MCF 10A (cell line): ENCODE measurements at regions not wholly inside any gene's neighbourhood (a gene's known extent, or its start where the extent isn't known, plus 50 kb on each side); places are given as distances from the start of the nearest gene placed in this dataset.

Experiments used
- BruUV-seq: library from RNA; stranded (reverse); fragments of 400-500 nt; replicated peaks from 2 replicates; lab custom pipeline; 2021; lab: Mats Ljungman, UMichigan
- CTCF ChIA-PET: fragments of 300-600 bp; sonication (Branson Sonifier 250); formaldehyde crosslinking; extraction: SDS; loops from one replicate; lab custom pipeline; 2021; ENCODE audit warnings: antibody characterized with exemption, inconsistent platforms; lab: Yijun Ruan, JAX
- POLR2A ChIA-PET: fragments of 300-600, 350-650 bp; sonication (Branson Sonifier 250); formaldehyde crosslinking; extraction: SDS; loops from one replicate; lab custom pipeline; 2020; ENCODE audit warnings: antibody characterized with exemption, inconsistent platforms; lab: Yijun Ruan, JAX
- DNase-seq: peaks from one replicate; pipeline ENCODE4 v3.0.0-alpha.2; 2018; ENCODE audit not compliant: unreplicated experiment
- H3K27ac Mint-ChIP-seq: one replicate; pipeline ENCODE4 v1.8.0; 2022; ENCODE audit warnings: mild to moderate bottlenecking, low read depth, mixed read lengths; ENCODE audit not compliant: unreplicated experiment
- H3K27me3 Mint-ChIP-seq: one replicate; pipeline ENCODE4 v1.8.0; 2022; ENCODE audit warnings: mixed read lengths; ENCODE audit not compliant: insufficient read depth, unreplicated experiment
- H3K36me3 Mint-ChIP-seq: one replicate; pipeline ENCODE4 v1.8.0; 2022; ENCODE audit warnings: mild to moderate bottlenecking, moderate library complexity, mixed read lengths; ENCODE audit not compliant: insufficient read depth, unreplicated experiment
- H3K4me1 Mint-ChIP-seq: one replicate; pipeline ENCODE4 v1.8.0; 2022; ENCODE audit warnings: mixed read lengths; ENCODE audit not compliant: insufficient read depth, unreplicated experiment
- H3K4me3 Mint-ChIP-seq: one replicate; pipeline ENCODE4 v1.8.0; 2022; ENCODE audit warnings: mild to moderate bottlenecking, moderate library complexity, mixed read lengths; ENCODE audit not compliant: unreplicated experiment
- H3K9me3 Mint-ChIP-seq: one replicate; pipeline ENCODE4 v1.8.0; 2022; ENCODE audit warnings: mixed read lengths; ENCODE audit not compliant: unreplicated experiment
- CTCF ChIP-seq: fragments of 200-600 bp; IDR thresholded peaks from one replicate; pipeline ENCODE4 v1.8.0; 2022; ENCODE audit warnings: antibody characterized with exemption, mild to moderate bottlenecking; ENCODE audit not compliant: unreplicated experiment
- intact Hi-C: fragments of 100-400 bp; cut with micrococcal nuclease; formaldehyde crosslinking; loops from 2 replicates; pipeline ENCODE4 v1.14.1; 2022

- ChIA-PET POLR2A (no interaction called here), CTCF (interaction anchor here (0.6 kb wide), 1 partner anchor 1550 kb away, joined by 4 read pairs; no protein-coding TSS in a partner anchor)
- intact Hi-C loops: no loop called here
- H3K27me3 Mint-ChIP-seq: no peaks in the 10 kb centered on the region
- BruUV-seq: no TSS peak
- no peaks in the 10 kb centered on the region for H3K36me3 Mint-ChIP-seq
- peaks cover 23% of the 10 kb centered on the region for H3K9me3 Mint-ChIP-seq
- DNase-seq: no peak
- H3K4me3 Mint-ChIP-seq: no peak overlapping the region
- no peaks in the 10 kb centered on the region for H3K4me1 Mint-ChIP-seq
- TF ChIP-seq CTCF: no peak
- H3K27ac Mint-ChIP-seq: no peak overlapping the region
Measured at GRCh38 chr18:75350512-75350839, 77.0 kb downstream of the SMIM21 start.

GRCh38 chr18:75349668-75350511, 77.6 kb downstream of the SMIM21 start:
- H3K4me3 Mint-ChIP-seq: no peak overlapping the region
- no TSS peak for BruUV-seq

GRCh38 chr18:75346671-75347070, 80.8 kb downstream of the SMIM21 start:
- DNase-seq: no peak
- no peak overlapping the region for H3K27ac Mint-ChIP-seq
- H3K27me3 Mint-ChIP-seq: no peaks in the 10 kb centered on the region
- no peak for TF ChIP-seq CTCF
- BruUV-seq: no TSS peak
- H3K9me3 Mint-ChIP-seq: no peaks in the 10 kb centered on the region
- ChIA-PET POLR2A (no interaction called here), CTCF (no interaction called here)
- no peaks in the 10 kb centered on the region for H3K36me3 Mint-ChIP-seq
- H3K4me1 Mint-ChIP-seq: no peaks in the 10 kb centered on the region
- intact Hi-C loops: no loop called here
- no peak overlapping the region for H3K4me3 Mint-ChIP-seq

More at GRCh38 chr18:75349668-75350511, 77.6 kb downstream of the SMIM21 start:
- POLR2A ChIA-PET: no interaction called here
- TF ChIP-seq CTCF: no peak
- Mint-ChIP-seq H3K4me1 (no peaks in the 10 kb centered on the region), H3K9me3 (peaks cover 23% of the 10 kb centered on the region), H3K36me3 (no peaks in the 10 kb centered on the region), H3K27me3 (no peaks in the 10 kb centered on the region), H3K27ac (no peak overlapping the region)
- intact Hi-C loops: no loop called here
- no peak for DNase-seq
- CTCF ChIA-PET: interaction anchor here (0.6 to 0.8 kb wide), 2 partner anchors 9 to 1550 kb away, joined by 3 to 4 read pairs; no protein-coding TSS in a partner anchor

- H3K27ac Mint-ChIP-seq: no peak overlapping the region
- no peaks in the 10 kb centered on the region for H3K27me3 Mint-ChIP-seq
- BruUV-seq: no TSS peak
- no peak for TF ChIP-seq CTCF
- H3K36me3 Mint-ChIP-seq: no peaks in the 10 kb centered on the region
- POLR2A ChIA-PET: no interaction called here
- no peak overlapping the region for H3K4me3 Mint-ChIP-seq
- no peaks in the 10 kb centered on the region for H3K9me3 Mint-ChIP-seq
- H3K4me1 Mint-ChIP-seq: no peaks in the 10 kb centered on the region
- CTCF ChIA-PET: no interaction called here
- intact Hi-C loops: no loop called here
- no peak for DNase-seq
Measured at GRCh38 chr18:75344615-75345014, 82.9 kb downstream of the SMIM21 start.
